Hippocampal formation (tissue), 2 donors: ENCODE measurements at regions not wholly inside any gene's neighbourhood (a gene's known extent, or its start where the extent isn't known, plus 50 kb on each side); places are given as distances from the start of the nearest gene placed in this dataset.
"Not testable (repeated sequence)": the region's sequence is repeated elsewhere in the genome, so short reads cannot be mapped to it uniquely, and the experiment has no call there.

Experiments
- DNase-seq, 2 donors: peaks; one replicate each; lab custom pipeline; 2025; lab: John Stamatoyannopoulos, UW

DNA sequence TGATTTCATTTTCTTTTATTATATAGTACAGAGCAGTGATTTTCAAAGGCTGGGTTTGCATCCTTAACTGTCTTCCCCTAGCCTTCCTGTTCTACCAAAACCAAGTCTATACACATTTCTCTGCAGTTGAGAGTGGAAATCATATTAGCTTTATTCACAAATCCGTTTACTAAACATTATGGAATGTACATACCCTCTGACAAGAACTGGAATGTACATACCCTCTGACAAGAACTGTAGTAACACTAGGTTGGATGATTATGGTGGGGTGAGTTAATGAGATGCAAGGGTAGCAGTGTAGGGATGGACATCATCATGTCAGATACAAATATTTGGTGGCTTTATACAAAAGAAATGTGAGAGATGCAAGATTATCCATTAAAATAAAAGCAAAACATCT, 154.8 kb downstream of the CYB561 start:
- DNase-seq = no peak

DNA sequence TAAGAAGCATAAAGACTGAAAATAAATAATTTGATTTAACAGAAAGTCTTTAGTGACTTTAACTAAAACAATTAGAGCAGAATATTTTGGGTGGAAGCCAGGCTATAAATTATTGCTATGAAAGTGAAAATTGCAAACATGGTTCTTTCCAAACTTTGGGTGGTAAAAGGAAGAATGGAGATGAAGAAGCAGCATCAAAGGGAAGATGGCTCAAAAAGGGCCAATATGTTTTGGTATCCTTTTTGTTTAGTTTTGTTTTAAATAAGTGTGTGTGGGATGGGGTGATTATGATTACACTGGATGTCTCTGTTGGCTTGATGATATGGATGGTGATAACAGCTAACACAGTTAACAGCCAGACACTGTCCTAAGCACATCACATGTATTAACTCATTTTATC, 153.7 kb downstream of the CYB561 start:
- DNase-seq = no peak

- DNase-seq = no peak
Observed at GRCh38 chr17:63293323-63294075, 152.6 kb downstream of the CYB561 start.

GRCh38 chr17:63294776-63295175, 151.3 kb downstream of the CYB561 start:
- DNase-seq = no peak

DNA sequence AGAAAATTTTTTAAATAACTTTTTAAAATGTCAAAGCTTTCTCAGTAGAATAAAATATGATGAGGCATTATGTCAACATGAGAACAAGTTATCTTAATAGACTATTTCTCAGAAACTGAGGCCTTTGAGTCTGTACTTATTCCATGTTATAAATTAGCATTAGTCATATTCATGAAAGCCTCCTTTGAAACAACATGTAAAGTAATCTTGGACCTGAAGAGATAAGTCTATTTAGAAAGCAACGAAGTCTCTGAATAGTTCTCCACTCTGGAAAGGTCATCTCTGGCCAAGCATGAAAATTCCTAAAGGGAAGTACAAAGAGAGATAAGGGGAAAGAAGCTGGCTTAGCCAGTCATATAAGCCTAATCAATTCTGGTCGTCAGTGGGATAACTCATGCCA, 150.8 kb downstream of the CYB561 start:
- DNase-seq = no peak

DNA sequence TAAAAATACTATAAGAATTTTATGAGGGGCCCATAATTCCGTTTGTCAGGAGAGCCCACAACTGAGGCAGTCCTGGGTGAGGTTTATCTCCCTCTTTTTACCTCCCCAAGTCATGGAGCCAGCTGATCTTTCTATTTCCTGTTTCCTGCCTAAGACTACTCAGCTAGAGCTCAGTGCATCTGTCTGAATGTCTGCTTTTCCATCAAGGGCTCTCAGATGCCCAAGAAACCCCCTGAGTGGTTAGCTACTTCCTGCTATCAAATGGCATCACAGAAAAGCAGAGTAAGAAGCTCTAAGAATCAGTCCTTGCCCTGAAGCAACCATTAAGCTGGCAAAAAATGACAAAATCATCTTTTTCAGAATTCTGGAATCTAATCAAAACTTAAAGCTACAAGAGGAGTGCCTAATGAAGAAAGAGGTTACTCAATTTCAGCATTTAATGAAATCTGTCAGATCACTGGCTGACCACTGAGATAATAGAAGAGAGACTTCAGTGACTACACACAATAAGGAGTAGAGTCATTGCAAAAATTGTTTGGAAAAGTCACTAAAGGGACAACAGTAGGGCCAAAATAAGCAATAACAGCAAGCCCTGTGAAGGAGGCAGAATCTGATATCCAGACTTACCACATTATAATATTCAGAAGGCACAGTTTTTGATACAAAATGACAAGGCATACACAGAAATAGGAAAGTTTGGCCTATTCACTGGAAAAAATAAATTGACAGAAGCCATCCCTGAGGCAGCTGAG, 150.1 kb downstream of the CYB561 start:
- DNase-seq = no peak

GRCh38 chr17:63298916-63299315, 147.2 kb downstream of the CYB561 start:
- DNase-seq = not testable (repeated sequence)

DNA sequence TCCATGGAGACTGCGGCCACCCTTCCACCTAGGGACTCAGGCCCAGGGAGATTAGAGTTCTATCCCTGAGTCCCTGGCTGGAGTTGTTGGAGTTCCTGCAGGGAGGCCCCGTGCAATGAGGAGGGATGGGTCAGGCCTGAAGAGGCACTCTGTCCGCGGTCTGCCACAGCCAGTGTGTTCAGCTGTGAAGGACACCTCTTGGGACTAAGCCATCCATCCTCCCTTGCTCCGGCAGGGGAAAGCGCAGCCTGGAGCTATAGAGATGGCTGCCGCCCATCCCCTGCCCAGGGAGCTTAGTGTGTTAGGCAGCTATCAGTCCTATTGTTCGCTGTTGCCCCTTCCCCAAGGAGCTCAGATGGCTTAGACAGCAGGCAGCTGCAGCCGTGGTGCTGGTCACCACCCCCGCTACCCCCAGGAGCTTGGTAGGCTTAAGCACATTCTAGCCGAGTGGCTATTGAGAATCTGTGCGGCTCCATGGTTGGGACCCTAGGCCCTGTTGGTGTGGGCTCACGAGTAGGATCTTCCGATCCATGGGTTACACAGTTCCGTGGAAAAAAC, 141.3 kb downstream of the CYB561 start:
- DNase-seq = no peak

- DNase-seq = no peak
Observed at GRCh38 chr17:63305857-63306256, 140.2 kb downstream of the CYB561 start.

- no peak for DNase-seq
Observed at GRCh38 chr17:63306855-63307254, 139.3 kb downstream of the CYB561 start.

GRCh38 chr17:63308272-63308671, 137.8 kb downstream of the CYB561 start:
- DNase-seq = no peak

DNA sequence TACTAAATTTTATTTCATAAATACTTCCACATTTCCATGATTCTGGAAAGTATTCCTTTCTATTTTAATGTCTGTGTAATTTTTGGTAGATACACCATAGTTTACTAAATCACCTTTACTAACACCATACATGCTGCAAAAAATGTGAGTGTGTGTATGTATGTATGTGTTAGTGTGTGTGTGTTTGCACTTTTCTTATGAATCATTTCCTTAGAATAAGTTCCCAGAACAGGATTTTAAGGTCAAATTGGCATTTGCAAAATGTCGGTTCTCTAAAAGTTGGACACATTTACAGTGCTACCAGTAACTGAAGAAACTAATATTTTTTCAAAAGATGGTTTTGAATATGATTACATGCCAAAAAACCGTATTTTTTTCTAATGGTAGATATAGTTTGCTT, 137.1 kb downstream of the CYB561 start:
- no peak for DNase-seq

- no peak for DNase-seq
Observed at GRCh38 chr17:63311416-63311937, 134.6 kb downstream of the CYB561 start.

DNA sequence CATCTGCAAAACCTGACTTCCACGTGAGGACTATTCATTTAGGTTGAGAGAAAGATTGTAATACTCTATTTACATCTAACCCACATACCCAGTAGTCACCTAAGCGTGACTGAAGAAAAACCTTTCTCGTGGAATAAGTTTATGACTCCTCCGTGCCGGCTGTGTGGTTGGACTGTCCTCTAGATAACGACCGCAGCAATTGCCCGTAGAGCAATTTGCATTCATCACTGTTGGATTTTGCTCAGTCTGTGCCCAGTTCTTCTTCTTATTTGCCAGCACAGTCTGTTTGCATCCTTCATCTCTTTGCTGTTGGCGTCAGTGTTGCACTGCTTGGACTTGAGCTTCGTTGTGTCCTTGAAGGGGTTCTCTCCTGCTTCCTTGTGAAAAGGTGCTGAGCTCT, 131.3 kb downstream of the CYB561 start:
- DNase-seq = no peak

DNA sequence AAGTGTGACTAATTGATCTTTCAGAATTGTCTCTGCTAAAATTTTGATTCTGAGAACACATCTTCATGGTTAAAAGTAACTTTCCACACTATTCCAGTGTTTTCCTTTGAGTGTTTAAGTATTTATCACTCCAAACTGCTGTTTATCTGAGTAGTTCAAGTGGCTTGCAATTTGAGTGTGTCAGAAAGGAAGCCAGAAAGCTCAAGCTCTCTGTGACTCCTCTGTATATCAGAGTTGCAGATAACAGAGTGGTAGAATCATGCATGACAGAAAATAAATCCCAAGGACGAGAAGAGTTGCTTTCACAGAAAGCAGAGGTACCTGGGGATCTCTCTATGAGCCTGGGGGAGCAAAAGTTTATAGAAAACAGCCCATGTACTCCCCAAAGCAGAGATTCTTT, 130.0 kb downstream of the CYB561 start:
- no peak for DNase-seq

DNA sequence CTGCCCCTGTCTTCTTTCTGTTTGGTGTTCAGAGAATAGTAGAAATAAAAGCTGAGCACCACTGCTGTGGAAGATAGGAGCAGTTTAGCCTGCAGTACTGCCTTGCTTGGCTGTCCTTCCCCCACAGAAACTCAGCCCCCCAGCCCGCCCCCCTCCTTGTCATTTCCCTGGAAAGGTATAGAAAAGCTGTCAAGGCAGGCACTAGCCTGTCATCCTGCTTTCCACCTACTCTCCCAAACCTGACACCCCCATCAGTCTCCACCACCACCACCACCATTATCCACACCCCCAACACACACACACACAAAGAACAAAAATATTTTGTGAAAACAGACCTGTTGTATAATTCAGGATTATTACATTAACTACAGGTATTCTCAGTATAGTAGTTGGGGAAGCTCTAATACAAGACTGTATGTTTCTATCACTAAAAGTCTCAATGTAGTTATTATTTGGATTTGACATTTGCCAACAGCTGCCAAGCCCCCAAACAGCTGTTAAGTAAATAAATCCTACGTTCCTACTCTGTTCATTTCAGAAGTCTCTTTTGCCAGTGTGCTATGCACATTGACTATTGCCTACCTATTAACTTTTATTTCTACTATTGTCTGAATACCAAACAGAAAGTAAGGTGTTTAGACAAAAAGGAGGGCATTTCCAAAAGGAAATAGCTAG, 128.8 kb downstream of the CYB561 start:
- no peak for DNase-seq

- no peak for DNase-seq
Observed at GRCh38 chr17:63325808-63326207, 120.3 kb downstream of the CYB561 start.

GRCh38 chr17:63329876-63330275, 116.2 kb downstream of the CYB561 start:
- DNase-seq = no peak

DNA sequence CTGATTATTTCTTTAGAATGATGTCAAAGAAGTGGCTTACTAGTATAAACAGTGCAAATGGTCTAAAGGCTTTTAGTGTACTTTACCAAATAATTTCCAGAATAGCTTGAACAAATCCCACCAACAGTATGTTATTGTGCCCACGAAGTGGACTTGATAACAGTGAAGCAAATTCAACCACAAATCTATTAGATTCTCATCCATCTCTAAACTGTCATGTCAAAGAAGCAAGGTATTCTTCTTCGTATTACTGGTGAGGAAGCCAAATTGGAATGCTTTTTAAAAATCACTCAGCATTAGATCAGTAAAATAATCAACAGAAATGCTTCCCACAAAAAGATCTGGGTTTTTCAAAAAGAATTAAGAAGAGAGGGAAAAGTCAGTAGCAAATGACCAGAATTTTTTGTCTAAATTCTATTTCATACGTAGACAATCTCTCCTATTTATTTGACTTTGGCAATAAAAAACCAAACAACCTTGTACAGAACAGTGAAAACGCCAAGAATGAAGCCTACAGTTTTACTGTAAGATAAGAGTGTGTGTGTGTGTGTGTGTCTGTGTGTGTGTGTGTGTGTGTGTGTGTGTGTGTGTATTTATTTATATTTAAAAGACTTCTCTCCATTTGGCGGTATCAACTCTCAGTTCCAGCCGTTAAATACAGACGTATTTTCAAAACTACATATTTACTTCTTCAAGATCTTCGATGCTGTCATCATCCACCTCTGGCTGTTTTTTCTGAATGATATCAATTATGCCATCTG, 114.6 kb downstream of the CYB561 start:
- no peak for DNase-seq

DNA sequence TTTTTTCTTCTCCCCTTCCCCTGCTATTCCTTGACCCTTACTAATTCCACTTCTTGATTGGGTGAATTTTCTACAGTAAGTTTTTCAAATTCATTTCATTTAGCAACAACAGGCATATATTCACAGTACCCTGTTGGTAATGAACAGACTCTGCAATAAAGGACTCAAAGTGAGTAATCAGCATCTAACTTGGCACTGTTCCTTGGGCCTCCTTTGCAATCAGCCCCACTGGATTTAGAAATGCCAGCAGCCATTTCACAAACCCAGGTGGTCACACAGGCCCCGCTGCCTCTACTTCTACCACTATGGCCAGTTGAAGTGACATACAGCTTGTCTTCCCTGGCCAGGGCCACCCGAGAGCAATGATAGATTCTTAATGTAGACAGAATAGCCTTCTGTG, 113.8 kb downstream of the CYB561 start:
- no peak for DNase-seq

- DNase-seq = no peak
Observed at GRCh38 chr17:63333869-63334268, 112.2 kb downstream of the CYB561 start.

GRCh38 chr17:63335831-63336230, 110.3 kb downstream of the CYB561 start:
- DNase-seq = no peak
